NCI-H128 (cell line): ENCODE measurements at regions not wholly inside any gene's neighbourhood (a gene's known extent, or its start where the extent isn't known, plus 50 kb on each side); places are given as distances from the start of the nearest gene placed in this dataset.

Experiments
- DNase-seq: peaks from one replicate; lab custom pipeline; 2025; ENCODE audit not compliant: unreplicated experiment; lab: John Stamatoyannopoulos, UW

GRCh38 chr6:164331026-164331425, 916.5 kb downstream of the QKI start:
- DNase-seq, result no peak

- DNase-seq, result no peak
These were observed 910.6 kb downstream of the QKI start for GRCh38 chr6:164325168-164325567.

- DNase-seq, result no peak
These were observed 908.0 kb downstream of the QKI start for GRCh38 chr6:164322533-164322932.

GRCh38 chr6:164321297-164321696, 906.8 kb downstream of the QKI start:
- no peak for DNase-seq

GRCh38 chr6:164315376-164315775, 900.9 kb downstream of the QKI start:
- DNase-seq, result no peak

GRCh38 chr6:164308339-164308738, 893.8 kb downstream of the QKI start:
- no peak for DNase-seq

- no peak for DNase-seq
These were observed 888.8 kb downstream of the QKI start for GRCh38 chr6:164303102-164303964.

GRCh38 chr6:164296411-164296810, 881.9 kb downstream of the QKI start:
- DNase-seq, result no peak

- no peak for DNase-seq
These were observed 879.7 kb downstream of the QKI start for GRCh38 chr6:164294047-164294784.

GRCh38 chr6:164291224-164291623, 876.7 kb downstream of the QKI start:
- no peak for DNase-seq

GRCh38 chr6:164290101-164290500, 875.6 kb downstream of the QKI start:
- no peak for DNase-seq

- no peak for DNase-seq
These were observed 871.5 kb downstream of the QKI start for GRCh38 chr6:164286011-164286410.

- DNase-seq, result no peak
These were observed 869.1 kb downstream of the QKI start for GRCh38 chr6:164283574-164283973.

- DNase-seq, result no peak
These were observed 861.7 kb downstream of the QKI start for GRCh38 chr6:164276211-164276610.

GRCh38 chr6:164275773-164276172, 861.3 kb downstream of the QKI start:
- no peak for DNase-seq

GRCh38 chr6:164274493-164274892, 860.0 kb downstream of the QKI start:
- DNase-seq, result no peak

- DNase-seq, result no peak
These were observed 859.0 kb downstream of the QKI start for GRCh38 chr6:164273491-164273890.

- no peak for DNase-seq
These were observed 852.3 kb downstream of the QKI start for GRCh38 chr6:164266851-164267250.

- no peak for DNase-seq
These were observed 847.8 kb downstream of the QKI start for GRCh38 chr6:164262348-164262747.

GRCh38 chr6:164258421-164258820, 843.9 kb downstream of the QKI start:
- DNase-seq, result no peak

GRCh38 chr6:164252948-164253347, 838.4 kb downstream of the QKI start:
- DNase-seq, result no peak

- DNase-seq, result no peak
These were observed 837.8 kb downstream of the QKI start for GRCh38 chr6:164252291-164252690.
